ENCODE measurements at regions not wholly inside any gene's neighbourhood (a gene's known extent, or its start where the extent isn't known, plus 50 kb on each side); places are given as distances from the start of the nearest gene placed in this dataset.

DNA sequence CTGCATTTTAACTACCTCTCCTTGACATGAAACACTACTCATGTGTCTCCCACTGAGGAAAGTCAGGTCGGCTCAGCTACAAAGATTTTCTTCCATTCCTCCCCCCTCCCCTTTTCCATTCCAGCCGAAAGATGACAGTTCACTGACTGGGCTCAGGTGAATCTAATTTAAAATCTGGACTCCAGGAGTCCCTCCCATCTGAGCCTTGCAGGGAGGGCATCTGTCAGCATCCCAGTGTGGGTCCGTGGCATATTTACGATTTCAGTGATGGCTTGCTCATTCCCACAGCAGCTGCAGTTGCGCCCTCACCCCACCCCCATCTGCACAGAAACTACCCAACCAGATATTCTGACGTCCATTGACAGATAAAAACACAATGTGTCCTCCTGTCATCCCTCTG, 153.7 kb upstream of the ARRDC4 start:
- no peak overlapping the region for H3K4me2 ChIP-seq (ENCODE audit: control insufficient read depth, extremely low read depth, insufficient read depth, low read depth, low read length)
- dilution Hi-C loops (cut with MboI; ENCODE audit: extremely low pct_ligation_motif_present, low sequenced_read_pairs): no loop called here
- no peak overlapping the region for H3K9ac ChIP-seq (ENCODE audit: control insufficient read depth, extremely low read depth, insufficient read depth, low read length)
- H3K27me3 ChIP-seq (ENCODE audit: control insufficient read depth, extremely low read depth, insufficient read depth, low read length): no peaks in the 10 kb centered on the region
- H3K9me1 ChIP-seq (ENCODE audit: control insufficient read depth, extremely low read depth, insufficient read depth, low read length): no peaks in the 10 kb centered on the region
- no peak overlapping the region for H3K27ac ChIP-seq (ENCODE audit: control insufficient read depth, insufficient read depth, low read length)
- H3K36me3 ChIP-seq (ENCODE audit: control insufficient read depth in 2 of 2, extremely low read depth in 1 of 2, insufficient read depth in 2 of 2, low read length in 2 of 2): no peaks in the 10 kb centered on the region
- FAIRE-seq: no peak
- H3K9me3 ChIP-seq (ENCODE audit: control insufficient read depth, low read depth, low read length): no peaks in the 10 kb centered on the region
- H3K4me3 ChIP-seq (ENCODE audit: control insufficient read depth in 2 of 3, extremely low read depth in 1 of 3, insufficient read depth in 2 of 3, low read depth in 1 of 3, low read length in 3 of 3): no peak overlapping the region
- TF ChIP-seq EZH2 (IDR thresholded peaks at IDR 0.05; ENCODE audit: low read length): no peak
- TF ChIP-seq, protein P1, sequence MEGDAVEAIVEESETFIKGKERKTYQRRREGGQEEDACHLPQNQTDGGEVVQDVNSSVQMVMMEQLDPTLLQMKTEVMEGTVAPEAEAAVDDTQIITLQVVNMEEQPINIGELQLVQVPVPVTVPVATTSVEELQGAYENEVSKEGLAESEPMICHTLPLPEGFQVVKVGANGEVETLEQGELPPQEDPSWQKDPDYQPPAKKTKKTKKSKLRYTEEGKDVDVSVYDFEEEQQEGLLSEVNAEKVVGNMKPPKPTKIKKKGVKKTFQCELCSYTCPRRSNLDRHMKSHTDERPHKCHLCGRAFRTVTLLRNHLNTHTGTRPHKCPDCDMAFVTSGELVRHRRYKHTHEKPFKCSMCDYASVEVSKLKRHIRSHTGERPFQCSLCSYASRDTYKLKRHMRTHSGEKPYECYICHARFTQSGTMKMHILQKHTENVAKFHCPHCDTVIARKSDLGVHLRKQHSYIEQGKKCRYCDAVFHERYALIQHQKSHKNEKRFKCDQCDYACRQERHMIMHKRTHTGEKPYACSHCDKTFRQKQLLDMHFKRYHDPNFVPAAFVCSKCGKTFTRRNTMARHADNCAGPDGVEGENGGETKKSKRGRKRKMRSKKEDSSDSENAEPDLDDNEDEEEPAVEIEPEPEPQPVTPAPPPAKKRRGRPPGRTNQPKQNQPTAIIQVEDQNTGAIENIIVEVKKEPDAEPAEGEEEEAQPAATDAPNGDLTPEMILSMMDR (optimal IDR thresholded peaks at IDR 0.05 in 1 of 3, IDR thresholded peaks at IDR 0.05 in 1 of 3, conservative IDR thresholded peaks at IDR 0.05 in 1 of 3; ENCODE audit: extremely low read depth in 1 of 3, insufficient read depth in 2 of 3, low read length in 3 of 3): no peak
- no peaks in the 10 kb centered on the region for H3K79me2 ChIP-seq (ENCODE audit: control insufficient read depth, insufficient read depth, low read length)
- no peak overlapping the region for H2AFZ ChIP-seq (ENCODE audit: control insufficient read depth, low read length)
- no peak for DNase-seq (ENCODE audit: low read depth, low spot score)
- H4K20me1 ChIP-seq (ENCODE audit: control insufficient read depth, extremely low read depth, insufficient read depth, low read length): no peaks in the 10 kb centered on the region
- no peaks in the 10 kb centered on the region for H3K4me1 ChIP-seq (ENCODE audit: control insufficient read depth, extremely low read depth, insufficient read depth, low read length)

GRCh38 chr15:97815835-97816234, 144.7 kb upstream of the ARRDC4 start:
- Histone ChIP-seq H4K20me1 (ENCODE audit: control insufficient read depth, extremely low read depth, insufficient read depth, low read length) (no peaks in the 10 kb centered on the region), H3K4me2 (ENCODE audit: control insufficient read depth, extremely low read depth, insufficient read depth, low read depth, low read length) (no peak overlapping the region), H3K9me1 (ENCODE audit: control insufficient read depth, extremely low read depth, insufficient read depth, low read length) (no peaks in the 10 kb centered on the region), H3K79me2 (ENCODE audit: control insufficient read depth, insufficient read depth, low read length) (no peaks in the 10 kb centered on the region), H3K4me1 (ENCODE audit: control insufficient read depth, extremely low read depth, insufficient read depth, low read length) (no peaks in the 10 kb centered on the region), H3K27me3 (ENCODE audit: control insufficient read depth, extremely low read depth, insufficient read depth, low read length) (no peaks in the 10 kb centered on the region), H3K9ac (ENCODE audit: control insufficient read depth, extremely low read depth, insufficient read depth, low read length) (no peak overlapping the region), H3K9me3 (ENCODE audit: control insufficient read depth, low read depth, low read length) (no peaks in the 10 kb centered on the region), H3K27ac (ENCODE audit: control insufficient read depth, insufficient read depth, low read length) (no peak overlapping the region), H3K36me3 (ENCODE audit: control insufficient read depth in 2 of 2, extremely low read depth in 1 of 2, insufficient read depth in 2 of 2, low read length in 2 of 2) (no peaks in the 10 kb centered on the region), H3K4me3 (ENCODE audit: control insufficient read depth in 2 of 3, extremely low read depth in 1 of 3, insufficient read depth in 2 of 3, low read depth in 1 of 3, low read length in 3 of 3) (no peak overlapping the region), H2AFZ (ENCODE audit: control insufficient read depth, low read length) (no peak overlapping the region)
- dilution Hi-C loops (cut with MboI; ENCODE audit: extremely low pct_ligation_motif_present, low sequenced_read_pairs): no loop called here
- no peak for TF ChIP-seq EZH2 (IDR thresholded peaks at IDR 0.05; ENCODE audit: low read length)
- TF ChIP-seq, protein P1 (optimal IDR thresholded peaks at IDR 0.05 in 1 of 3, IDR thresholded peaks at IDR 0.05 in 1 of 3, conservative IDR thresholded peaks at IDR 0.05 in 1 of 3; ENCODE audit: extremely low read depth in 1 of 3, insufficient read depth in 2 of 3, low read length in 3 of 3): no peak
- FAIRE-seq: no peak
- DNase-seq (ENCODE audit: low read depth, low spot score): no peak
